Choroid plexus epithelial cell (primary cell): ENCODE measurements at regions not wholly inside any gene's neighbourhood (a gene's known extent, or its start where the extent isn't known, plus 50 kb on each side); places are given as distances from the start of the nearest gene placed in this dataset.
A peak's percentile ranks its signal among the peaks of the same experiment; 100 is the strongest.

Source experiments
- DNase-seq: peaks from one replicate; pipeline ENCODE4 v3.0.0-alpha.2; 2010; ENCODE audit warnings: low read depth
- H3K4me3 ChIP-seq: 2 replicates; pipeline ENCODE4 v1.5.1; 2011; ENCODE audit warnings: low read depth, mild to moderate bottlenecking, control low read depth, low read length, moderate library complexity
- TF ChIP-seq, protein P1 (sequence below): conservative IDR thresholded peaks from 2 replicates; pipeline ENCODE4 v1.5.1; 2011; ENCODE audit warnings: low read depth, mild to moderate bottlenecking, control low read depth, inconsistent platforms, low read length, moderate library complexity

DNA sequence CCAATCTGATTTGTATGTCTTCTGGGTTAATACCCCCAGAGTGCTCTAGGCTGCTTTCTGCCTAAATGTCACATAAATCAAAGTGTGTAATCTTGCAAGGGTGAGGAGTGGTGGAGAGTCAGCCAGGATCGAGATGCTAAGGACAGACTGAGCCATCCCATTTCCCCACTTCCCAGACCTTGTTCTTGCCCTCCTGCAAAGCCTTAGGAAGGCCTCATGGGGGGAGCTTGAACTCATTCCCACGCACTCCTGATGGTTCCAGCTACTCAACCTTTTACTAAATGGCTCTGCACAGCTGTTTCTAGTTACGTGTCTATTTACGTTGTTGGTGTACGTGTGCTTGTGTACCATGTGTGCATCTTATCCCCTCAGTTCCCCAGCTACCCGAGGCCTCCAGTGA lies 423.6 kb upstream of the TNP1 start:
- no peak for DNase-seq
- no peak overlapping the region for H3K4me3 ChIP-seq
- TF ChIP-seq, protein P1, sequence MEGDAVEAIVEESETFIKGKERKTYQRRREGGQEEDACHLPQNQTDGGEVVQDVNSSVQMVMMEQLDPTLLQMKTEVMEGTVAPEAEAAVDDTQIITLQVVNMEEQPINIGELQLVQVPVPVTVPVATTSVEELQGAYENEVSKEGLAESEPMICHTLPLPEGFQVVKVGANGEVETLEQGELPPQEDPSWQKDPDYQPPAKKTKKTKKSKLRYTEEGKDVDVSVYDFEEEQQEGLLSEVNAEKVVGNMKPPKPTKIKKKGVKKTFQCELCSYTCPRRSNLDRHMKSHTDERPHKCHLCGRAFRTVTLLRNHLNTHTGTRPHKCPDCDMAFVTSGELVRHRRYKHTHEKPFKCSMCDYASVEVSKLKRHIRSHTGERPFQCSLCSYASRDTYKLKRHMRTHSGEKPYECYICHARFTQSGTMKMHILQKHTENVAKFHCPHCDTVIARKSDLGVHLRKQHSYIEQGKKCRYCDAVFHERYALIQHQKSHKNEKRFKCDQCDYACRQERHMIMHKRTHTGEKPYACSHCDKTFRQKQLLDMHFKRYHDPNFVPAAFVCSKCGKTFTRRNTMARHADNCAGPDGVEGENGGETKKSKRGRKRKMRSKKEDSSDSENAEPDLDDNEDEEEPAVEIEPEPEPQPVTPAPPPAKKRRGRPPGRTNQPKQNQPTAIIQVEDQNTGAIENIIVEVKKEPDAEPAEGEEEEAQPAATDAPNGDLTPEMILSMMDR, result no peak

DNA sequence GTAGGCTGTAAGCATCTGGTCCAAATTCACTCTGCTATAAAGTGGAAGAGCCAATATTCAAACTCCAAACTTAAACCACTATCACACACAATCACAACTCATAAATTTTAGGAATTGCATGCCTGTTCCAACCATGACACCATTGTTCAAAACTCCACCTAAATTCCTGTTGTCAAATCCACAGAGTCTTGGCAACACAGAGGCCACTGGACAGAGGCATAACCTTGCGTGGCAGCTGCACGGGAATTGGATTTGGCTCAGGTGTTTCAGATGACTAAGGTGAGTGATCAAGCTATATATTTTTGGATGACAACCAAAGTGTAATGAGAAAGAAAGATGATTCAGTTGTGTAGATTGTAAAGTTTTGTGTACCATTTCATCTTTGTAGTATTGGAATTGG lies 422.7 kb upstream of the TNP1 start:
- TF ChIP-seq, protein P1, result no peak
- no peak overlapping the region for H3K4me3 ChIP-seq
- no peak for DNase-seq

DNA sequence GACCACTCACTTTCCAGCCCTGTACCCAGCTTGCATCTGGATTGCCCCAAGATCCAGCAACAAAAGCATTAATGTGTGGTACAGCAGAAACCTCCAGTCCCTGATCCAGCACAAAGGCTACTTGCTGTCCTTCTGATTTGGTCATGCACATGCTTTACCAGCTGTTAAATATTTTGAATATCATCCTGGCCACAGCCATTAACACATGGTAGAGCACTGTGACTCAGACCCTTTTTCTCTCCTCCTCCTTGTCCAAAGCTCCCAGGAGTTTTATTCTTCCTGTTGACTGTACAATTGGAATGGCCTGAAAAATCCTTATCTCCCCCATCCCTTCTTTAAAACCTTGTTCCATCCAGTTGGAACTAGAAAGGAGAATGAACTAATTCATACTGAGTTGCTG lies 419.7 kb upstream of the TNP1 start:
- DNase-seq, result peak; percentile 84

DNA sequence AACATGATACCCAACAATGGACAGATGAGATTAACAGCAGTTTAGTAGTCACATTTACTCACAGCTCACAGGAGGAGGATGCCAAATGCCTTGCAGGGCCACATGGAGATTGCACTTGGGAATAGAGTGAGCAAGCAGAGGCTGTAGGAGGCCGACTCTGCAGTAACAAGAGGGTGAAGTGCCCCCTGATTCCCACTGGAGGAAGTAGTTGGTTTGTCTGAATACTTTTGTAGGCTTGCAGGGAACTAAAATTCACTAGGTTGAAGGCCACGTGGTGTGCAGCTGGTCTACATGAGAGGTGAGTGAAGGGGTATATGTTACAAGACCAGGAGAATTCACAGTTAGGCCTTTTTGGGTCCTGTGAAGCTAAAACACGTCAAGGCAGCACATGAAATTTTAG lies 419.3 kb upstream of the TNP1 start:
- TF ChIP-seq, protein P1, result no peak
- no peak overlapping the region for H3K4me3 ChIP-seq
- peak; percentile 14 for DNase-seq

More for the DNA sequence above, 419.7 kb upstream of the TNP1 start:
- TF ChIP-seq, protein P1, result no peak
- no peak overlapping the region for H3K4me3 ChIP-seq

DNA sequence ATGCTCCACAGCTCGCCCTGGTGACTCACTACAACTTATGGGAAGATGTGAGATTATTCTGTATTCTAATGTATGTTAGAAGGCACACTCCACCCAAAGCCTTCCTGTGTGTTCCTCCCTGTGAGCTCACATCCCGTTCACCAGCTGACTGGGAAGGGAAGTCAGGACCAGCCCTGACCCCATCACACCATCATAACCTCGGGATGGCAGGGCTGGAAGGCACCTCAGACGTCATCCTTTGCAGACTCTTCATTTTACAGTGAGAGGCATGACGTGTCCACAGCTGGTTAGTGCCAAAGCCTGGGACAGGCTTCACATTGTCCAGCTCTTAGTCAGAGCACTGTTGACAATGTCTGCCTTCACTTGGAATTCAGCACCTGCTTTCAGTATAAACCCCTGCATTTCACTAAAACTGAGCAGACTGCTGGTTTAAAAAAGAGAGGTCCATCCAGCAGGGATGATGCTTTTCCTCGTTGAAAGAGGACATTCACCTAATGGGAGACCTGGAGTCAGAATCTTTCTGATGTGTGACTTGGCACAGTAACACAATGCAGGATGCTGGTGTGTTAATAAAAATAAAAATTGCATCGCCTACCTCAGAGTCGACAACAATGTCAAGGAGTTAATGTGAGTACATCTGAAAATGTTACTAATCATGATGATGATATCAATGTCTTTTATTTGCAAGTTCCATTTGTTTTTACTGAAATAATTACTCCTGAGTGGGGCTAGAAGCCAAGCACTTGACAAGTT lies 418.0 kb upstream of the TNP1 start:
- no peak overlapping the region for H3K4me3 ChIP-seq
- peak; percentile 88 for DNase-seq
- TF ChIP-seq, protein P1, result no peak

DNA sequence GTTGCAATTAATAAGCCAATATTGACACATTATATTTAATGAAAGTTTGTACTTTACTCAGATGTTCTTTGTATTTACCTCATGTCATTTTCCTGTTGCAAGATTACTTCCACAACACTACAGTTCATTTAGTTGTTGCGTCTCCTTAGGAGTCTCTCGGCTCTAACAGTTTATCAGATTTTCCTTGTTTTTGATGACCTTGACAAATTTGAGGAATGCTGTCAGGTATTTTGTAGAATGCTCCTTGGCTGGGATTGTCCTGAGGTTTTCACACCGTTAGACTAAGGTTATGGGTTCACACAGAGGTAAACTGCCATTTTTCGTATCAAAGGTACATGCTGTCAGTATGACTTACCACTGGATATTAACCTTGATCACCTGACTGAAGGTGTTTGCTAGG lies 416.6 kb upstream of the TNP1 start:
- no peak overlapping the region for H3K4me3 ChIP-seq
- TF ChIP-seq, protein P1, result no peak

DNA sequence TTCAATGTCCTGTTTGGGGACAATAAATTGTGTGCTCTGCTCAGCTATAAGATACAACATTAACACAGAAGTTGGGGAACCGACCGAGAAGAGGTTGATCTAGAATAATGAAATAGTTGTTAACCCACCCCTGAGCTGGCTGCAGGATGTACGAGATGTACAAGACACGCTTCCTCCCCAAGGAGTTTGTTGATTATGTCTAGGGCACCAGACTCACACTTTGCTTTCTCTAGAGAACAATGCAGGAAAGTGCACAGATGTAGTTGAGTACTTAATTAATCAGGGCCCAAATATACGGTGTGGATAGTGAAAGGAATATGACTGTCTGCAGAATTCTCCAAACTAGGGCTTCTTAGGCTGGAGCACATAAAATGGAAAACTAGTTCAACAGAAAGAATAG lies 415.2 kb upstream of the TNP1 start:
- no peak overlapping the region for H3K4me3 ChIP-seq
- no peak for DNase-seq
- TF ChIP-seq, protein P1, result no peak

More for the DNA sequence above, 416.6 kb upstream of the TNP1 start:
- DNase-seq, result no peak
